ENCODE measurements at regions not wholly inside any gene's neighbourhood (a gene's known extent, or its start where the extent isn't known, plus 50 kb on each side); places are given as distances from the start of the nearest gene placed in this dataset.

GRCh38 chrX:2147928-2148327 lies 352.8 kb downstream of the DHRSX start:
- TF ChIP-seq, protein P1, sequence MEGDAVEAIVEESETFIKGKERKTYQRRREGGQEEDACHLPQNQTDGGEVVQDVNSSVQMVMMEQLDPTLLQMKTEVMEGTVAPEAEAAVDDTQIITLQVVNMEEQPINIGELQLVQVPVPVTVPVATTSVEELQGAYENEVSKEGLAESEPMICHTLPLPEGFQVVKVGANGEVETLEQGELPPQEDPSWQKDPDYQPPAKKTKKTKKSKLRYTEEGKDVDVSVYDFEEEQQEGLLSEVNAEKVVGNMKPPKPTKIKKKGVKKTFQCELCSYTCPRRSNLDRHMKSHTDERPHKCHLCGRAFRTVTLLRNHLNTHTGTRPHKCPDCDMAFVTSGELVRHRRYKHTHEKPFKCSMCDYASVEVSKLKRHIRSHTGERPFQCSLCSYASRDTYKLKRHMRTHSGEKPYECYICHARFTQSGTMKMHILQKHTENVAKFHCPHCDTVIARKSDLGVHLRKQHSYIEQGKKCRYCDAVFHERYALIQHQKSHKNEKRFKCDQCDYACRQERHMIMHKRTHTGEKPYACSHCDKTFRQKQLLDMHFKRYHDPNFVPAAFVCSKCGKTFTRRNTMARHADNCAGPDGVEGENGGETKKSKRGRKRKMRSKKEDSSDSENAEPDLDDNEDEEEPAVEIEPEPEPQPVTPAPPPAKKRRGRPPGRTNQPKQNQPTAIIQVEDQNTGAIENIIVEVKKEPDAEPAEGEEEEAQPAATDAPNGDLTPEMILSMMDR (IDR thresholded peaks at IDR 0.05): no peak
- no peak for TF ChIP-seq POLR2A (IDR thresholded peaks at IDR 0.05)
- peaks cover 0 to 21% (median 5%) of the 10 kb centered on the region in 12 donors for H3K9me3 ChIP-seq
- no peaks in the 10 kb centered on the region for H3K36me3 ChIP-seq
- no peaks in the 10 kb centered on the region for H3K27me3 ChIP-seq
- H3K27ac ChIP-seq: no peak overlapping the region
- H3K4me1 ChIP-seq: peaks cover 0 to 4% (median 0%) of the 10 kb centered on the region in 12 donors
- no peak overlapping the region for H3K4me3 ChIP-seq
- ATAC-seq (peak in 1 of 4 donors; percentile 46), DNase-seq (no peak)
- WGBS, 4 donors: 30 to 52% (median 43%) methylated on average over 3 of the region's 3 CpGs
- intact Hi-C loops (cut with DNase I): no loop called here

- Histone ChIP-seq H3K36me3 (no peaks in the 10 kb centered on the region), H3K4me3 (no peak overlapping the region), H3K4me1 (peaks cover 0 to 4% (median 0%) of the 10 kb centered on the region in 12 donors), H3K9me3 (peaks cover 0 to 25% (median 5%) of the 10 kb centered on the region in 12 donors), H3K27me3 (no peaks in the 10 kb centered on the region), H3K27ac (no peak overlapping the region)
- DNase-seq (no peak), ATAC-seq (no peak)
- intact Hi-C loops (cut with DNase I): no loop called here
- 62 to 76% (median 70%) methylated on average over 14 of the region's 14 CpGs for WGBS, 4 donors
- no peak for TF ChIP-seq POLR2A (IDR thresholded peaks at IDR 0.05)
- TF ChIP-seq, protein P1 (IDR thresholded peaks at IDR 0.05): no peak
Observed at GRCh38 chrX:2145692-2146367, 354.9 kb downstream of the DHRSX start.

DNA sequence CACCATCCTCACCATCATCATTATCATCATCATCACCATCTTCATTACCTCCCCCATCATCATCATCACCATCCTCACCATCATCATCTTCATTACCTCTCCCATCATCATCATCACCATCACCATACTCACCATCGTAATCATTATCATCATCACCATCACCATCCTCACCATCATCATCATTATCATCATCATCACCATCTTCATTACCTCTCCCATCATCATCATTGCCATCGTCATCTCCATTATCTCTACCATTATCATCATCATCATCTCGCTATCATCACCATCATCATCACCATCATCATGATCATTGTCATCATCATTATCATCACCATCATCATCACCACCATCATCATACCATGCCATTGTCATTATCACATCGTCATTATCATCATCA lies 362.9 kb downstream of the DHRSX start:
- H3K27ac ChIP-seq: no peak overlapping the region
- intact Hi-C loops (cut with DNase I): no loop called here
- DNase-seq: no peak
- WGBS, 4 donors: 93 to 96% (median 94%) methylated on average over 4 of the region's 4 CpGs
- no peak overlapping the region for H3K4me3 ChIP-seq
- no peaks in the 10 kb centered on the region for H3K27me3 ChIP-seq
- H3K9me3 ChIP-seq: peaks cover 0 to 4% (median 0%) of the 10 kb centered on the region in 12 donors
- no peaks in the 10 kb centered on the region for H3K4me1 ChIP-seq
- H3K36me3 ChIP-seq: no peaks in the 10 kb centered on the region
- no peak for ATAC-seq
- TF ChIP-seq, protein P1 (IDR thresholded peaks at IDR 0.05): no peak
- TF ChIP-seq POLR2A (IDR thresholded peaks at IDR 0.05): no peak

DNA sequence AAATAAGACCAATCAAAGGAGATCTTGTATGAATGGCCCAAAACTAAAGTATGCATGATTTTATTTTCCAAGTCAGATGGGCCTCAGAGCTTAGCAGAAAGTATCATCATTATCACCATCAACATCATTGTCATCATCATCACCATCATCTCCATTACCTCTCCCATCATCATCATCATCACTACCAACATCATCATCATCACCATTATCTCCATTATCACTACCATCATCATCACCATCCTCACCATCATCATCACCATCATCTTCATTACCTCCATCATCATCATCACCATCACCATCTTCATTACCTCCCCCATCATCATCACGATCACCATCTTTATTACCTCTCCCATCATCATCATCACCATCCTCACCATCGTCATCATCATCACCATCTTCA lies 363.9 kb downstream of the DHRSX start:
- H3K36me3 ChIP-seq: no peaks in the 10 kb centered on the region
- H3K27ac ChIP-seq: no peak overlapping the region
- H3K27me3 ChIP-seq: no peaks in the 10 kb centered on the region
- no peak for DNase-seq
- H3K4me3 ChIP-seq: no peak overlapping the region
- intact Hi-C loops (cut with DNase I): no loop called here
- TF ChIP-seq, protein P1 (IDR thresholded peaks at IDR 0.05): no peak
- TF ChIP-seq POLR2A (IDR thresholded peaks at IDR 0.05): no peak
- 91 to 97% (median 94%) methylated on average over 2 of the region's 2 CpGs for WGBS, 4 donors
- ATAC-seq: no peak
- H3K4me1 ChIP-seq: no peaks in the 10 kb centered on the region
- no peaks in the 10 kb centered on the region for H3K9me3 ChIP-seq
